Progenitor cell of endocrine pancreas (in vitro differentiated cells): ENCODE measurements at regions not wholly inside any gene's neighbourhood (a gene's known extent, or its start where the extent isn't known, plus 50 kb on each side); places are given as distances from the start of the nearest gene placed in this dataset.

Experiments used
- DNase-seq: peaks from one replicate; pipeline ENCODE4 v3.0.0; 2021; ENCODE audit warnings: low spot score; ENCODE audit not compliant: unreplicated experiment
- H3K27ac Mint-ChIP-seq: 2 replicates; pipeline ENCODE4 v1.8.0; 2021; ENCODE audit warnings: mild to moderate bottlenecking, moderate library complexity, mixed read lengths
- H3K27me3 Mint-ChIP-seq: 2 replicates; pipeline ENCODE4 v1.8.0; 2021; ENCODE audit warnings: mixed read lengths
- H3K36me3 Mint-ChIP-seq: 2 replicates; pipeline ENCODE4 v1.8.0; 2022; ENCODE audit warnings: mixed read lengths; ENCODE audit not compliant: insufficient read depth
- H3K4me1 Mint-ChIP-seq: 2 replicates; pipeline ENCODE4 v1.8.0; 2021; ENCODE audit warnings: low read depth, mixed read lengths
- H3K4me3 Mint-ChIP-seq: 2 replicates; pipeline ENCODE4 v1.8.0; 2021; ENCODE audit warnings: low read depth, mild to moderate bottlenecking, moderate library complexity, mixed read lengths
- H3K9me3 Mint-ChIP-seq: 2 replicates; pipeline ENCODE4 v1.8.0; 2021; ENCODE audit warnings: low read depth, mixed read lengths
- CTCF ChIP-seq: fragments of 200-600 bp; sonication (generic); IDR thresholded peaks from one replicate; pipeline ENCODE4 v1.5.0; 2021; ENCODE audit warnings: antibody characterized with exemption, mild to moderate bottlenecking; ENCODE audit not compliant: unreplicated experiment

GRCh38 chr20:55790178-55790577 is 215.1 kb downstream of the CBLN4 start:
- H3K4me1 Mint-ChIP-seq: no peaks in the 10 kb centered on the region
- no peak for DNase-seq
- H3K27ac Mint-ChIP-seq: no peak overlapping the region
- no peaks in the 10 kb centered on the region for H3K27me3 Mint-ChIP-seq
- H3K9me3 Mint-ChIP-seq: peaks cover 69% of the 10 kb centered on the region
- TF ChIP-seq CTCF: no peak
- H3K36me3 Mint-ChIP-seq: no peaks in the 10 kb centered on the region
- no peak overlapping the region for H3K4me3 Mint-ChIP-seq

- H3K4me3 Mint-ChIP-seq: no peak overlapping the region
These were observed 221.3 kb downstream of the CBLN4 start for GRCh38 chr20:55784036-55784435.

GRCh38 chr20:55783381-55783780 is 221.9 kb downstream of the CBLN4 start:
- no peak for DNase-seq
- Mint-ChIP-seq H3K9me3 (peaks cover 63% of the 10 kb centered on the region), H3K27ac (no peak overlapping the region), H3K4me1 (no peaks in the 10 kb centered on the region), H3K36me3 (no peaks in the 10 kb centered on the region), H3K4me3 (no peak overlapping the region), H3K27me3 (no peaks in the 10 kb centered on the region)
- TF ChIP-seq CTCF: no peak

More at GRCh38 chr20:55784036-55784435, 221.3 kb downstream of the CBLN4 start:
- DNase-seq: no peak
- H3K9me3 Mint-ChIP-seq: peaks cover 58% of the 10 kb centered on the region
- no peak overlapping the region for H3K27ac Mint-ChIP-seq
- H3K4me1 Mint-ChIP-seq: no peaks in the 10 kb centered on the region
- no peaks in the 10 kb centered on the region for H3K36me3 Mint-ChIP-seq
- no peak for TF ChIP-seq CTCF
- H3K27me3 Mint-ChIP-seq: no peaks in the 10 kb centered on the region

GRCh38 chr20:55782912-55783253 is 222.4 kb downstream of the CBLN4 start:
- Mint-ChIP-seq H3K4me1 (no peaks in the 10 kb centered on the region), H3K9me3 (peaks cover 63% of the 10 kb centered on the region), H3K36me3 (no peaks in the 10 kb centered on the region), H3K4me3 (no peak overlapping the region), H3K27ac (no peak overlapping the region), H3K27me3 (no peaks in the 10 kb centered on the region)
- TF ChIP-seq CTCF: no peak
- DNase-seq: no peak

GRCh38 chr20:55782224-55782911 is 223.0 kb downstream of the CBLN4 start:
- Mint-ChIP-seq H3K9me3 (peaks cover 58% of the 10 kb centered on the region), H3K27me3 (no peaks in the 10 kb centered on the region), H3K27ac (no peak overlapping the region), H3K36me3 (no peaks in the 10 kb centered on the region), H3K4me1 (no peaks in the 10 kb centered on the region), H3K4me3 (no peak overlapping the region)
- TF ChIP-seq CTCF: no peak
- DNase-seq: no peak
